Spleen (tissue), 11 donors: ENCODE measurements at regions not wholly inside any gene's neighbourhood (a gene's known extent, or its start where the extent isn't known, plus 50 kb on each side); places are given as distances from the start of the nearest gene placed in this dataset.

Experiments
- DNase-seq: peaks from one replicate; pipeline ENCODE4 v3.0.0-alpha.2; 2020
- H3K27ac ChIP-seq, 8 donors: fragments of 200-600 bp; sonication (generic) in 7 of 8; 1 replicate in 4 of 8; 2 replicates in 4 of 8; pipeline versions ENCODE4 v1.5.0 to v1.8.0; 2016 to 2021; ENCODE audit warnings: inconsistent platforms in 4 of 8, mild to moderate bottlenecking in 4 of 8, moderate library complexity in 1 of 8
- H3K27me3 ChIP-seq, 7 donors: fragments of 200-600 bp; sonication (generic) in 6 of 7; replicated peaks in 1 of 7; 1 replicate in 4 of 7; 2 replicates in 3 of 7; pipeline versions ENCODE4 v1.5.0 to v1.8.0; 2016 to 2021; ENCODE audit warnings: inconsistent platforms in 3 of 7, mild to moderate bottlenecking in 1 of 7
- H3K36me3 ChIP-seq, 6 donors: fragments of 200-600 bp; sonication (generic) in 5 of 6; 1 replicate in 4 of 6; 2 replicates in 2 of 6; pipeline versions ENCODE4 v1.5.0 to v1.8.0; 2016 to 2021; ENCODE audit warnings: inconsistent platforms in 2 of 6
- H3K4me1 ChIP-seq, 6 donors: fragments of 200-600 bp; sonication (generic) in 5 of 6; 1 replicate in 3 of 6; 2 replicates in 3 of 6; pipeline versions ENCODE4 v1.5.0 to v1.8.0; 2016 to 2021; ENCODE audit warnings: inconsistent platforms in 3 of 6
- H3K4me3 ChIP-seq, 8 donors: fragments of 200-600 bp; sonication (generic) in 7 of 8; 1 replicate in 4 of 8; 2 replicates in 4 of 8; pipeline versions ENCODE4 v1.5.0 to v1.8.0; 2016 to 2021; ENCODE audit warnings: inconsistent platforms in 4 of 8, mild to moderate bottlenecking in 4 of 8, moderate library complexity in 2 of 8
- H3K9me3 ChIP-seq, 8 donors: fragments of 200-600 bp; sonication (generic) in 7 of 8; 1 replicate in 4 of 8; 2 replicates in 4 of 8; pipeline versions ENCODE4 v1.5.0 to v1.8.0; 2016 to 2021; ENCODE audit warnings: inconsistent platforms in 4 of 8
- POLR2A ChIP-seq, 3 donors: fragments of 450-650 bp; IDR thresholded peaks; one replicate each; pipeline ENCODE4 v1.5.1; 2017; ENCODE audit warnings: antibody characterized with exemption in 3 of 3, mild to moderate bottlenecking in 1 of 3
- POLR2AphosphoS5 ChIP-seq, 3 donors: sonication (generic); formaldehyde crosslinking; IDR thresholded peaks; one replicate each; pipeline ENCODE4 v1.5.1; 2017; ENCODE audit warnings: antibody characterized with exemption in 3 of 3
- WGBS, 5 donors: extraction: QIAGEN DNeasy Blood & Tissue Kit in 3 of 5; methylation state at CpG; one replicate each; pipeline versions ENCODE4 v1.1.5 to v1.1.7; 2013 to 2018; 5-methylcytosine and 5-hydroxymethylcytosine counted together
- intact Hi-C: fragments of 100-400 bp; cut with DNase I; formaldehyde crosslinking; loops from one replicate; pipeline ENCODE4 v1.15.0; 2023; ENCODE audit warnings: low total_unique reads
- TF ChIP-seq, protein P1 (sequence below), 11 experiments: fragments of 200-600 bp in 7 of 11; fragments of 450-650 bp in 4 of 11; sonication (generic) in 4 of 11; IDR thresholded peaks in 8 of 11; conservative IDR thresholded peaks in 3 of 11; 1 replicate in 7 of 11; 2 replicates in 4 of 11; pipeline versions ENCODE4 v1.4.0 to v1.8.0; 2016 to 2021; ENCODE audit warnings: antibody characterized with exemption in 11 of 11, inconsistent platforms in 4 of 11, mild to moderate bottlenecking in 1 of 11
- donor health status: healthy with polysubstance abuse.
- donor health status: DM: no; HTN: no; CAD: no; lungs with moderate emphysema.
- donor health status: DM: no; HTN: no; CAD: no.
- donor health status: Bipolar disorder and iron deficiency.
- donor health status: healthy.
- donor health status: DM: no; HTN: no; CAD: no.
- donor health status: DM: yes; HTN: yes; CAD: no.

DNA sequence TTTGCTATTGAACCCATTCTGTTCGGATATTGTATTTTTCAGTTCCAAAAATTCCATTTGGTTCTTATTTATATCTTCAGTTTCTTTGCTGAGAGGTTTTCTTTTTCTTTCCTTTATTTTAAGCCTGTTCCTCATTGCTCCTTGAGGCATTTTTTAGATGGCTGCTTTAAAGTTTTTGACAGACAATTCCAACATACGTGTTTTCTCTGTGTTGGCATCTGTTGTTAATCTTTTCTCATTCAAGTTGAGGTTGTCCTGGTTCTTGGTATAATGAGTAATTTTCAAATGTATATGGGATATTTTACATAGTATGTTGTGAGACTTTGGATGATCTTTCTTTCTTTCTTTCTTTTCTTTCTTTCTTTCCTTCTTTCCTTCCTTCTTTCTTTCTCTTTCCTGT, 1078.0 kb upstream of the CELF2 start:
- TF ChIP-seq, protein P1, sequence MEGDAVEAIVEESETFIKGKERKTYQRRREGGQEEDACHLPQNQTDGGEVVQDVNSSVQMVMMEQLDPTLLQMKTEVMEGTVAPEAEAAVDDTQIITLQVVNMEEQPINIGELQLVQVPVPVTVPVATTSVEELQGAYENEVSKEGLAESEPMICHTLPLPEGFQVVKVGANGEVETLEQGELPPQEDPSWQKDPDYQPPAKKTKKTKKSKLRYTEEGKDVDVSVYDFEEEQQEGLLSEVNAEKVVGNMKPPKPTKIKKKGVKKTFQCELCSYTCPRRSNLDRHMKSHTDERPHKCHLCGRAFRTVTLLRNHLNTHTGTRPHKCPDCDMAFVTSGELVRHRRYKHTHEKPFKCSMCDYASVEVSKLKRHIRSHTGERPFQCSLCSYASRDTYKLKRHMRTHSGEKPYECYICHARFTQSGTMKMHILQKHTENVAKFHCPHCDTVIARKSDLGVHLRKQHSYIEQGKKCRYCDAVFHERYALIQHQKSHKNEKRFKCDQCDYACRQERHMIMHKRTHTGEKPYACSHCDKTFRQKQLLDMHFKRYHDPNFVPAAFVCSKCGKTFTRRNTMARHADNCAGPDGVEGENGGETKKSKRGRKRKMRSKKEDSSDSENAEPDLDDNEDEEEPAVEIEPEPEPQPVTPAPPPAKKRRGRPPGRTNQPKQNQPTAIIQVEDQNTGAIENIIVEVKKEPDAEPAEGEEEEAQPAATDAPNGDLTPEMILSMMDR (IDR thresholded peaks at IDR 0.05 in 8 of 11, conservative IDR thresholded peaks at IDR 0.05 in 3 of 11): no peak
- TF ChIP-seq POLR2AphosphoS5 (IDR thresholded peaks at IDR 0.05) (no peak), POLR2A (IDR thresholded peaks at IDR 0.05) (no peak)

DNA sequence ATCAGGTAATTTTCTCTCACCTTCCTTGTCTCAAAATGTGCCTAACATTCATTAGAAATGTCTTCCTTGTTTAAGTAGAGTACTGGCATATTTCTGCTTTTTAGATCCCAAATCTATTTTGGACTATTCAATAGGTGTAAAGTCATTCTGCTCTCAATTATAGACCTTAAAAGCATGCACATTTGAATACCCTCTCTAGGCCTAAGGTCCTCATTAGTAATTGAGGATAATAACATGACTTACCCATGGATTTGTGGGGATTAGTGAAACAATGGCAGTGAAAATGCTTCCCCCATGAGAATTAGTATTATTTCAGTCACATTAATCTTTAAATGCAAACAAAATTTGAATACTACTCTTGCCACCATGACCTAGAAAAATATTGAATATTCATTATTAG, 1073.0 kb upstream of the CELF2 start:
- no peak overlapping the region for H3K4me3 ChIP-seq
- H3K4me1 ChIP-seq: no peaks in the 10 kb centered on the region
- intact Hi-C loops: no loop called here
- H3K27me3 ChIP-seq: no peaks in the 10 kb centered on the region
- no peaks in the 10 kb centered on the region for H3K36me3 ChIP-seq
- DNase-seq: no peak
- TF ChIP-seq, protein P1 (IDR thresholded peaks at IDR 0.05 in 8 of 11, conservative IDR thresholded peaks at IDR 0.05 in 3 of 11): no peak
- TF ChIP-seq POLR2A (IDR thresholded peaks at IDR 0.05) (no peak), POLR2AphosphoS5 (IDR thresholded peaks at IDR 0.05) (no peak)
- peaks cover 0 to 6% (median 0%) of the 10 kb centered on the region in 8 donors for H3K9me3 ChIP-seq
- H3K27ac ChIP-seq: no peak overlapping the region

More for the DNA sequence above, 1078.0 kb upstream of the CELF2 start:
- peaks cover 0 to 6% (median 0%) of the 10 kb centered on the region in 8 donors for H3K9me3 ChIP-seq
- 91 to 94% (median 93%) methylated on average over 2 of the region's 2 CpGs for whole genome bisulfite sequencing, 5 donors
- no peaks in the 10 kb centered on the region for H3K36me3 ChIP-seq
- intact Hi-C loops: no loop called here
- no peak overlapping the region for H3K4me3 ChIP-seq
- H3K4me1 ChIP-seq: no peaks in the 10 kb centered on the region
- DNase-seq: no peak
- H3K27ac ChIP-seq: no peak overlapping the region
- no peaks in the 10 kb centered on the region for H3K27me3 ChIP-seq

DNA sequence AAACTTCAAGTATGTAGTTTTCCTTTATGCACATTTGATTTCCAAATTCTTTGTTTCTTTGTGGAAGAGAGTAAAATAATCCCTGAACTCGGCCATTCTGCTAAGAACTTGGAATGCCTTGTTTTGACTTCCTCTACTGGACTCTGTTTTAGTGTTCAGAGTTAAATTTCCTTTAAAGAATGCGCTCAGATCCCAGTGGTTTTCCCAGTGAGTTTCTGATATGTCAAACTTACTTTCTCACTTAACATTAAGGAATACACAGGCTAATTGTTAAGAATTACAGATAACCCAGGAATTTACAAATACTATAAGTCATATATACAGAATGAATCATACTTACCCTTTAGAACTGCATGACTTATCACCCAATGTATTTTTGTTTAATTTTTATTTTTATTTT, 1067.6 kb upstream of the CELF2 start:
- 70 to 86% (median 83%) methylated on average over 2 of the region's 2 CpGs for WGBS, 5 donors
- intact Hi-C loops: no loop called here
- peaks cover 0 to 5% (median 0%) of the 10 kb centered on the region in 8 donors for H3K9me3 ChIP-seq

DNA sequence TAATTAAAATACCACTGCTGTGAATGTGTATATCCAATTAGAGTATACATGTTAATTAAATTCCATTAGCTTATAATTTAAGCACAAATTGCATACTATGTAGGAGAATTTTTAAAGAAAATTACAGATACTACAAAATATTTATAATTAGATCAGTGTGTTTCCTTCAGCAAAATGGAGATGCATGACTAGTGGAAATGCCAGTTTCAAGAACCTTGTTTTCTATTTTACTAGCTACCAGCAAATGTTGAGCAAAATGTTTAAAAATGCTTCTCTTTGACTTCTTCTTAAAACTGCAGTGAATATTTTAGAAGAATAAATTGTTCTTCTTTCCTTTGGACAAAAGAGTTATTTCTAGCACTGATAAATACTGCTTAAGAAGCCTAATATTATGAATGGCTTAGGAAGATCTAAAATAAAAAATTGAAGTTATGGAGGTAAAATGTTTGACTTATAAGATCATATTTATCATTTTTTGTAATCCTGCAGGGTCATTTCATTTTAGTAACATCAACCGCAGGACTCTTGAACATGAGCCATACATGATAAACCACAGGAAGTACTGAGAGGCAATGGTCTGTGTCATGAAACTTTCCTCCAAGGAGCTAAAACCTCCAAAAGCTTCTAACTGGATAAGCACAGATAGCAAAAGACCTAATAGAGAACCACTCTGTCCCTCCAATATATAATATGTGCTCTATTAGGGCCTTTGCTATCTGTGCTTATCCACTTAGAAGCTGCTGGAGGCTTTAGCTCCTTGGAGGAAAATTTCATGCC, 1066.0 kb upstream of the CELF2 start:
- Histone ChIP-seq H3K27ac (no peak overlapping the region), H3K4me3 (no peak overlapping the region), H3K4me1 (no peaks in the 10 kb centered on the region), H3K27me3 (no peaks in the 10 kb centered on the region), H3K9me3 (peaks cover 0 to 5% (median 0%) of the 10 kb centered on the region in 8 donors), H3K36me3 (no peaks in the 10 kb centered on the region)
- intact Hi-C loops: no loop called here
- WGBS, 5 donors: 38 to 67% (median 42%) methylated on average over 1 of the region's 1 CpG
- TF ChIP-seq, protein P1 (IDR thresholded peaks at IDR 0.05 in 8 of 11, conservative IDR thresholded peaks at IDR 0.05 in 3 of 11): no peak
- TF ChIP-seq POLR2A (IDR thresholded peaks at IDR 0.05) (no peak), POLR2AphosphoS5 (IDR thresholded peaks at IDR 0.05) (no peak)
- DNase-seq: no peak

More for the DNA sequence above, 1067.6 kb upstream of the CELF2 start:
- Histone ChIP-seq H3K27me3 (no peaks in the 10 kb centered on the region), H3K27ac (no peak overlapping the region), H3K36me3 (no peaks in the 10 kb centered on the region), H3K4me3 (no peak overlapping the region), H3K4me1 (no peaks in the 10 kb centered on the region)
- no peak for DNase-seq
- TF ChIP-seq, protein P1 (IDR thresholded peaks at IDR 0.05 in 8 of 11, conservative IDR thresholded peaks at IDR 0.05 in 3 of 11): no peak
- no peak for TF ChIP-seq POLR2AphosphoS5 (IDR thresholded peaks at IDR 0.05)
- TF ChIP-seq POLR2A (IDR thresholded peaks at IDR 0.05): no peak
